ENCODE measurements at regions not wholly inside any gene's neighbourhood (a gene's known extent, or its start where the extent isn't known, plus 50 kb on each side); places are given as distances from the start of the nearest gene placed in this dataset.

- Histone ChIP-seq H3K4me3 (no peak overlapping the region), H4K20me1 (replicated peaks; ENCODE audit: insufficient read depth) (no peaks in the 10 kb centered on the region), H3F3A (replicated peaks; ENCODE audit: low read depth) (no peaks in the 10 kb centered on the region), H3K79me2 (replicated peaks; ENCODE audit: insufficient read depth) (no peaks in the 10 kb centered on the region), H3K36me3 (ENCODE audit: insufficient read depth) (no peaks in the 10 kb centered on the region), H2AFZ (no peak overlapping the region), H3K4me1 (ENCODE audit: insufficient read depth) (no peaks in the 10 kb centered on the region), H3K4me2 (no peak overlapping the region), H3K27me3 (ENCODE audit: insufficient read depth) (no peaks in the 10 kb centered on the region), H3K9me2 (ENCODE audit: insufficient read depth) (no peaks in the 10 kb centered on the region), H3K27ac (ENCODE audit: low read depth) (no peak overlapping the region)
- no peak for DNase-seq (ENCODE audit: low spot score)
- no peak for ATAC-seq
- H3K4me1 Mint-ChIP-seq, result no peaks in the 10 kb centered on the region
- H3K27me3 Mint-ChIP-seq (ENCODE audit: insufficient read depth, low read depth, poor library complexity), result no peaks in the 10 kb centered on the region
- no peaks in the 10 kb centered on the region; the same call in 2 of the 3 replicates for H3K9me3 Mint-ChIP-seq
- H3K36me3 Mint-ChIP-seq (ENCODE audit: low read depth), result no peaks in the 10 kb centered on the region
- TF ChIP-seq ZNF114 (CRISPR knock-in tag; IDR thresholded peaks at IDR 0.05) (no peak), CTCF (conservative IDR thresholded peaks at IDR 0.05; ENCODE audit: low read depth in 2 of 2) (no peak), EZH2phosphoT487 (IDR thresholded peaks at IDR 0.05; ENCODE audit: unreplicated experiment) (no peak), STAT1 (IDR thresholded peaks at IDR 0.05; ENCODE audit: unreplicated experiment) (no peak), POLR2AphosphoS5 (IDR thresholded peaks at IDR 0.05; ENCODE audit: low read depth) (no peak), EZH2 (IDR thresholded peaks at IDR 0.05; ENCODE audit: low read depth, unreplicated experiment) (no peak), ZNF462 (CRISPR knock-in tag; IDR thresholded peaks at IDR 0.05) (no peak), CREB1 (CRISPR knock-in tag; IDR thresholded peaks at IDR 0.05; ENCODE audit: low read depth) (no peak), ZNF331 (CRISPR knock-in tag; IDR thresholded peaks at IDR 0.05; ENCODE audit: low read depth) (no peak), REST (IDR thresholded peaks at IDR 0.05; ENCODE audit: unreplicated experiment) (no peak), ETS1 (IDR thresholded peaks at IDR 0.05) (no peak), NANOG (IDR thresholded peaks at IDR 0.05; ENCODE audit: borderline replicate concordance) (no peak), JUNB (IDR thresholded peaks at IDR 0.05; ENCODE audit: unreplicated experiment) (no peak)
- H3K4me3 Mint-ChIP-seq, result no peak overlapping the region
- H3K27ac Mint-ChIP-seq, result no peak overlapping the region
Observed at GRCh38 chr5:12911156-12911555, 1006.9 kb upstream of the CTNND2 start.

Data from GM23338 (cell line).